ENCODE measurements at regions not wholly inside any gene's neighbourhood (a gene's known extent, or its start where the extent isn't known, plus 50 kb on each side); places are given as distances from the start of the nearest gene placed in this dataset.
"Not testable (repeated sequence)": the region's sequence is repeated elsewhere in the genome, so short reads cannot be mapped to it uniquely, and the experiment has no call there.

- Mint-ChIP-seq H3K4me3 (no peak overlapping the region), H3K27me3 (ENCODE audit: low read depth in 3 of 3) (no peaks in the 10 kb centered on the region), H3K4me1 (no peaks in the 10 kb centered on the region), H3K9me3 (peaks cover 9 to 40% (median 32%) of the 10 kb centered on the region in 6 donors), H3K36me3 (no peaks in the 10 kb centered on the region), H3K27ac (no peak overlapping the region)
- DNase-seq, result no peak
Measured at GRCh38 chr21:22136740-22137139, 1138.5 kb downstream of the NCAM2 start.

GRCh38 chr21:22138297-22139016 lies 1140.2 kb downstream of the NCAM2 start:
- Mint-ChIP-seq H3K27ac (no peak overlapping the region), H3K27me3 (ENCODE audit: low read depth in 3 of 3) (no peaks in the 10 kb centered on the region), H3K4me3 (no peak overlapping the region), H3K9me3 (peaks cover 7 to 30% (median 24%) of the 10 kb centered on the region in 6 donors), H3K36me3 (no peaks in the 10 kb centered on the region), H3K4me1 (no peaks in the 10 kb centered on the region)
- DNase-seq, result no peak

- Mint-ChIP-seq H3K4me1 (no peaks in the 10 kb centered on the region), H3K4me3 (no peak overlapping the region), H3K27me3 (ENCODE audit: low read depth in 3 of 3) (peaks cover 0 to 1% (median 0%) of the 10 kb centered on the region in 3 donors), H3K36me3 (peaks cover 0 to 6% (median 0%) of the 10 kb centered on the region in 3 donors), H3K27ac (no peak overlapping the region), H3K9me3 (peaks cover 4 to 30% (median 26%) of the 10 kb centered on the region in 6 donors)
- DNase-seq, result no peak
Measured at GRCh38 chr21:22145545-22145944, 1147.3 kb downstream of the NCAM2 start.

GRCh38 chr21:22154579-22155274 lies 1156.5 kb downstream of the NCAM2 start:
- DNase-seq, result no peak
- Mint-ChIP-seq H3K4me1 (no peaks in the 10 kb centered on the region), H3K9me3 (peaks cover 4 to 53% (median 25%) of the 10 kb centered on the region in 6 donors), H3K27ac (no peak overlapping the region), H3K36me3 (no peaks in the 10 kb centered on the region), H3K27me3 (ENCODE audit: low read depth in 3 of 3) (no peaks in the 10 kb centered on the region), H3K4me3 (no peak overlapping the region)

GRCh38 chr21:22164912-22165311 lies 1166.7 kb downstream of the NCAM2 start:
- Mint-ChIP-seq H3K27me3 (ENCODE audit: low read depth in 3 of 3) (no peaks in the 10 kb centered on the region), H3K9me3 (peaks cover 8 to 43% (median 17%) of the 10 kb centered on the region in 6 donors), H3K4me1 (no peaks in the 10 kb centered on the region), H3K27ac (no peak overlapping the region), H3K36me3 (no peaks in the 10 kb centered on the region), H3K4me3 (no peak overlapping the region)
- DNase-seq, result no peak

- Mint-ChIP-seq H3K4me3 (no peak overlapping the region), H3K9me3 (peaks cover 21 to 49% (median 33%) of the 10 kb centered on the region in 6 donors), H3K36me3 (no peaks in the 10 kb centered on the region), H3K27me3 (ENCODE audit: low read depth in 3 of 3) (no peaks in the 10 kb centered on the region), H3K4me1 (no peaks in the 10 kb centered on the region), H3K27ac (no peak overlapping the region)
- no peak for DNase-seq
Measured at GRCh38 chr21:22174746-22175145, 1176.5 kb downstream of the NCAM2 start.

GRCh38 chr21:22189278-22189677 lies 1191.1 kb downstream of the NCAM2 start:
- H3K36me3 Mint-ChIP-seq, result peaks cover 0 to 3% (median 0%) of the 10 kb centered on the region in 3 donors
- peaks cover 0 to 3% (median 0%) of the 10 kb centered on the region in 3 donors for H3K27me3 Mint-ChIP-seq (ENCODE audit: low read depth in 3 of 3)
- H3K9me3 Mint-ChIP-seq, result peaks cover 10 to 47% (median 32%) of the 10 kb centered on the region in 6 donors
- H3K4me1 Mint-ChIP-seq, result no peaks in the 10 kb centered on the region
- no peak for DNase-seq
- H3K4me3 Mint-ChIP-seq, result no peak overlapping the region
- no peak overlapping the region for H3K27ac Mint-ChIP-seq

- no peak for DNase-seq
- Mint-ChIP-seq H3K4me3 (no peak overlapping the region), H3K36me3 (peaks cover 0 to 3% (median 0%) of the 10 kb centered on the region in 3 donors), H3K4me1 (no peaks in the 10 kb centered on the region), H3K27me3 (ENCODE audit: low read depth in 3 of 3) (peaks cover 0 to 3% (median 0%) of the 10 kb centered on the region in 3 donors), H3K27ac (no peak overlapping the region), H3K9me3 (peaks cover 15 to 53% (median 36%) of the 10 kb centered on the region in 6 donors)
Measured at GRCh38 chr21:22191581-22191980, 1193.4 kb downstream of the NCAM2 start.

- Mint-ChIP-seq H3K4me1 (no peaks in the 10 kb centered on the region), H3K9me3 (peaks cover 15 to 58% (median 37%) of the 10 kb centered on the region in 6 donors), H3K36me3 (peaks cover 0 to 3% (median 0%) of the 10 kb centered on the region in 3 donors), H3K27ac (no peak overlapping the region), H3K4me3 (no peak overlapping the region), H3K27me3 (ENCODE audit: low read depth in 3 of 3) (peaks cover 0 to 3% (median 0%) of the 10 kb centered on the region in 3 donors)
- DNase-seq, result no peak
Measured at GRCh38 chr21:22192766-22193165, 1194.6 kb downstream of the NCAM2 start.

GRCh38 chr21:22194986-22195385 lies 1196.8 kb downstream of the NCAM2 start:
- H3K4me1 Mint-ChIP-seq; H3K27me3 Mint-ChIP-seq (ENCODE audit: low read depth in 3 of 3); H3K4me3 Mint-ChIP-seq; H3K27ac Mint-ChIP-seq; H3K36me3 Mint-ChIP-seq; DNase-seq: not testable (repeated sequence)
- H3K9me3 Mint-ChIP-seq, result peaks cover 12 to 59% (median 32%) of the 10 kb centered on the region in 6 donors

GRCh38 chr21:22200378-22201092 lies 1202.3 kb downstream of the NCAM2 start:
- Mint-ChIP-seq H3K27ac (no peak overlapping the region), H3K4me3 (no peak overlapping the region), H3K9me3 (peaks cover 8 to 43% (median 30%) of the 10 kb centered on the region in 6 donors), H3K4me1 (no peaks in the 10 kb centered on the region), H3K36me3 (peaks cover 0 to 3% (median 3%) of the 10 kb centered on the region in 3 donors), H3K27me3 (ENCODE audit: low read depth in 3 of 3) (no peaks in the 10 kb centered on the region)
- no peak for DNase-seq

- H3K27me3 Mint-ChIP-seq (ENCODE audit: low read depth in 3 of 3), result no peaks in the 10 kb centered on the region
- peaks cover 0 to 5% (median 3%) of the 10 kb centered on the region in 3 donors for H3K36me3 Mint-ChIP-seq
- no peak for DNase-seq
- H3K4me1 Mint-ChIP-seq, result no peaks in the 10 kb centered on the region
- H3K4me3 Mint-ChIP-seq, result no peak overlapping the region
- no peak overlapping the region for H3K27ac Mint-ChIP-seq
- peaks cover 3 to 45% (median 32%) of the 10 kb centered on the region in 6 donors for H3K9me3 Mint-ChIP-seq
Measured at GRCh38 chr21:22201126-22201525, 1202.9 kb downstream of the NCAM2 start.

- Mint-ChIP-seq H3K9me3 (peaks cover 3 to 45% (median 33%) of the 10 kb centered on the region in 6 donors), H3K4me3 (no peak overlapping the region), H3K27ac (no peak overlapping the region), H3K27me3 (ENCODE audit: low read depth in 3 of 3) (no peaks in the 10 kb centered on the region), H3K36me3 (peaks cover 0 to 5% (median 3%) of the 10 kb centered on the region in 3 donors), H3K4me1 (no peaks in the 10 kb centered on the region)
- DNase-seq, result no peak
Measured at GRCh38 chr21:22201669-22202068, 1203.5 kb downstream of the NCAM2 start.

GRCh38 chr21:22209304-22209700 lies 1211.1 kb downstream of the NCAM2 start:
- DNase-seq, result no peak
- no peaks in the 10 kb centered on the region for H3K27me3 Mint-ChIP-seq (ENCODE audit: low read depth in 3 of 3)
- no peak overlapping the region for H3K4me3 Mint-ChIP-seq
- no peak overlapping the region for H3K27ac Mint-ChIP-seq
- H3K9me3 Mint-ChIP-seq, result peaks cover 6 to 42% (median 26%) of the 10 kb centered on the region in 6 donors
- H3K36me3 Mint-ChIP-seq, result peaks cover 0 to 12% (median 3%) of the 10 kb centered on the region in 3 donors
- no peaks in the 10 kb centered on the region for H3K4me1 Mint-ChIP-seq
